ENCODE measurements at regions not wholly inside any gene's neighbourhood (a gene's known extent, or its start where the extent isn't known, plus 50 kb on each side); places are given as distances from the start of the nearest gene placed in this dataset.

DNA sequence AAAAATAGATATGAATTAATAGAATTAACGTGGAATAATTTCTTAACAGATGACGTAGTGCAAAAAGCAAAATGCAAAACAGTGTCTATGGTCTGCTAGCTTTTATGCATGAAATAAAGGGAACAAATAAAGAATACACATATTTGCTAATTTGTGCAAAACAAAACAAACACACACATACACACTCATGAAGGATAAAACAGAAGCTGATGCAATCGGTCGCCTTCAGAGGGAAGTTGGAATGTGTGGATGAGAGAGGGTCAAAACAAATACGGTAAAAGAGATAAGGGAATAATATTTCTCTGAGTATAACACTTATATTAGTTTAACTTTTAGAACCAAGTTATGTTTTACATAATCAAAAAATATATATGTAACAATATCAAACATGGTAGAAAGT, 1160.9 kb upstream of the PCDH9 start:
- no peak overlapping the region for H3K4me3 ChIP-seq (ENCODE audit: low read length)
- no peak for TF ChIP-seq CTCF (conservative IDR thresholded peaks at IDR 0.05; ENCODE audit: low read length)
- no peak for DNase-seq (ENCODE audit: low read depth)

DNA sequence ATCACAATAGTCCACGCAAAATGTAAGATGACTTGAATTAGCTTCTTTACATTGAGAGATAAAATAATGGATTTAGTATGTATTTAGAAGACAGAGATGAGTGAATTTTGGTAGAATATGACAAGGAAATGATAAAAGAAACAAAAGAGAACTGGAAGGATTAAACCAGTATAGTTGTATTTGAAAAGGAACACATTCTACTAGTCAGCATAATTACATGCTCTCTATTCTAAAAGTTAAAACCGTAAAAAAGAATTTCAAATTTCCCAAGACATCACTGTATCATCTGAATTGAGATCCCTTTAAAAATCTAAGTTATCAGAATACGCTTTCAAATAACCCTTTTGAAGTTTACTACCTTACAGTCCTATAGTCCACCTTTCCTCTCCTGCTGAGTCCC, 1156.7 kb upstream of the PCDH9 start:
- no peak for DNase-seq (ENCODE audit: low read depth)
- TF ChIP-seq CTCF (conservative IDR thresholded peaks at IDR 0.05; ENCODE audit: low read length) = no peak
- no peak overlapping the region for H3K4me3 ChIP-seq (ENCODE audit: low read length)

GRCh38 chr13:68380041-68380973, 1150.2 kb upstream of the PCDH9 start:
- no peak for DNase-seq (ENCODE audit: low read depth)
- no peak for TF ChIP-seq CTCF (conservative IDR thresholded peaks at IDR 0.05; ENCODE audit: low read length)
- no peak overlapping the region for H3K4me3 ChIP-seq (ENCODE audit: low read length)

DNA sequence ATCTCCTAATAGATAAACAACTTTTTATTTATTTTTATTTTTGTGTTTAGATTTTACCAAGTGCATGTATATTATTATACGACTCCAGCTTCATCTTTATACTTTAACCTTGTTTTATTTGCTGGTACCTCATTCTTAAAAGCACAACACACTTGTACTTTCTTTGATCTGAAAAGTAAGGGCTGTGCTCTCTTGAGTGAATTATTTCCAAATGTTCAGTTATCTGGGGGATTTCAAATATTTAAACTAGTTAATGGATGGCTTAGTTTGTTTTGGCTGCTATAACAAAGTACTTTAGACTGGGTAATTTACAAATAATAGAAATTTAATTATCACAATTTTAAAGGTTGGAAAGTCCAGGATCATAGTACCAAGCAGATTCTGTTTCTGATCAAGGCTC, 1148.2 kb upstream of the PCDH9 start:
- no peak for TF ChIP-seq CTCF (conservative IDR thresholded peaks at IDR 0.05; ENCODE audit: low read length)
- no peak for DNase-seq (ENCODE audit: low read depth)
- H3K4me3 ChIP-seq (ENCODE audit: low read length) = no peak overlapping the region

DNA sequence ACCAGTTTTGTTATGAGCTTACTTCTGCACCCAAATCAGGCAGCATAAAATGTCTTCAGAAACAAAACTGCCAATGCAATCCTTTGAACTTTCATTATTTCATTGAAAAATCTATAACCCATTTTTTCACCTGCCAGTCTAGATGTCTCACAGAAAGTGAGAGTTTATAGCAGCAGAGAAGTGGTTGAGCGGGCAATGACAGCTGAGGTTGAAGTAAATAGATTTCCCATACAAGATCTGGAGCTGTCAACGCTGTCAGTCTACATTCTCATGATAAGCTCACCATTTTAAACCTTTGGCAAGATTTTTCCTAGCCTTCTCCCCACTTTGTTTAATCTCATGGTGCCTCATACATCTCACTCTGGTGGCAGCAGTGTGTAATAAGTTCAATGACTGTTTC, 1144.9 kb upstream of the PCDH9 start:
- no peak for DNase-seq (ENCODE audit: low read depth)
- H3K4me3 ChIP-seq (ENCODE audit: low read length) = no peak overlapping the region
- no peak for TF ChIP-seq CTCF (conservative IDR thresholded peaks at IDR 0.05; ENCODE audit: low read length)

- no peak overlapping the region for H3K4me3 ChIP-seq (ENCODE audit: low read length)
- TF ChIP-seq CTCF (conservative IDR thresholded peaks at IDR 0.05; ENCODE audit: low read length) = no peak
- DNase-seq (ENCODE audit: low read depth) = no peak
Observed at GRCh38 chr13:68369739-68370138, 1139.6 kb upstream of the PCDH9 start.

GRCh38 chr13:68368922-68369321, 1138.8 kb upstream of the PCDH9 start:
- no peak for TF ChIP-seq CTCF (conservative IDR thresholded peaks at IDR 0.05; ENCODE audit: low read length)
- H3K4me3 ChIP-seq (ENCODE audit: low read length) = no peak overlapping the region

More at GRCh38 chr13:68368922-68369321, 1138.8 kb upstream of the PCDH9 start:
- no peak for DNase-seq (ENCODE audit: low read depth)

All from AG10803 (cell line).